ENCODE measurements at regions not wholly inside any gene's neighbourhood (a gene's known extent, or its start where the extent isn't known, plus 50 kb on each side); places are given as distances from the start of the nearest gene placed in this dataset.

DNA sequence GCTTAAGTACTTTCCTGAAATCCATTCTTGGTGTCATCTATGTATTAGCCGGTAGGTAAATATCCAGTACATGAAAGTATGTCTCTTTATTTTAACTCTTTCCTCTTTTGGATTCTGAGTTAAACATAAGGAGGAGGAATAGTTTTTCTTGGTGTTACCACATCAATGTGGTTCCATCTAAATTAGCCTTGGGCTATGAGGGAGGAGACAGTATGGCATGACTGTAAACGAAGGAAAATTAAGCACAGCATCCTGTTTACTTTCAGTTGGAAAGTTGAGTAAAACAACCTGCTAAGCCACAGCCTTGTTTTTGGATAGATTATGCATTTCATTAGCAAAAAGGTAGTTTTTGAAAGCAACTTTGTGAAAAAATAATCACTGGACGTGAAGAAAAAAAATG lies 693.0 kb upstream of the SOX9 start:
- TF ChIP-seq, protein P1, sequence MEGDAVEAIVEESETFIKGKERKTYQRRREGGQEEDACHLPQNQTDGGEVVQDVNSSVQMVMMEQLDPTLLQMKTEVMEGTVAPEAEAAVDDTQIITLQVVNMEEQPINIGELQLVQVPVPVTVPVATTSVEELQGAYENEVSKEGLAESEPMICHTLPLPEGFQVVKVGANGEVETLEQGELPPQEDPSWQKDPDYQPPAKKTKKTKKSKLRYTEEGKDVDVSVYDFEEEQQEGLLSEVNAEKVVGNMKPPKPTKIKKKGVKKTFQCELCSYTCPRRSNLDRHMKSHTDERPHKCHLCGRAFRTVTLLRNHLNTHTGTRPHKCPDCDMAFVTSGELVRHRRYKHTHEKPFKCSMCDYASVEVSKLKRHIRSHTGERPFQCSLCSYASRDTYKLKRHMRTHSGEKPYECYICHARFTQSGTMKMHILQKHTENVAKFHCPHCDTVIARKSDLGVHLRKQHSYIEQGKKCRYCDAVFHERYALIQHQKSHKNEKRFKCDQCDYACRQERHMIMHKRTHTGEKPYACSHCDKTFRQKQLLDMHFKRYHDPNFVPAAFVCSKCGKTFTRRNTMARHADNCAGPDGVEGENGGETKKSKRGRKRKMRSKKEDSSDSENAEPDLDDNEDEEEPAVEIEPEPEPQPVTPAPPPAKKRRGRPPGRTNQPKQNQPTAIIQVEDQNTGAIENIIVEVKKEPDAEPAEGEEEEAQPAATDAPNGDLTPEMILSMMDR (optimal IDR thresholded peaks at IDR 0.05 in 1 of 3, IDR thresholded peaks at IDR 0.05 in 1 of 3, conservative IDR thresholded peaks at IDR 0.05 in 1 of 3; ENCODE audit: extremely low read depth in 1 of 3, insufficient read depth in 2 of 3, low read length in 3 of 3), result no peak
- no peak for TF ChIP-seq EZH2 (IDR thresholded peaks at IDR 0.05; ENCODE audit: low read length)

Data from keratinocyte (primary cell).